OCI-LY7 (cell line): ENCODE measurements at regions not wholly inside any gene's neighbourhood (a gene's known extent, or its start where the extent isn't known, plus 50 kb on each side); places are given as distances from the start of the nearest gene placed in this dataset.

Source experiments
- CTCF ChIP-seq: fragments of 200-600 bp; sonication (generic); conservative IDR thresholded peaks from 2 replicates; pipeline ENCODE4 v1.5.1; 2014; ENCODE audit warnings: mild to moderate bottlenecking, antibody characterized with exemption, low read length, moderate library complexity, mixed read lengths
- EZH2phosphoT487 ChIP-seq: fragments of 200-600 bp; sonication (generic); IDR thresholded peaks from 2 replicates; pipeline ENCODE4 v1.6.1; 2018; ENCODE audit warnings: low read depth, borderline replicate concordance, mild to moderate bottlenecking, mixed run types, antibody characterized with exemption, low read length, moderate library complexity, mixed read lengths

DNA sequence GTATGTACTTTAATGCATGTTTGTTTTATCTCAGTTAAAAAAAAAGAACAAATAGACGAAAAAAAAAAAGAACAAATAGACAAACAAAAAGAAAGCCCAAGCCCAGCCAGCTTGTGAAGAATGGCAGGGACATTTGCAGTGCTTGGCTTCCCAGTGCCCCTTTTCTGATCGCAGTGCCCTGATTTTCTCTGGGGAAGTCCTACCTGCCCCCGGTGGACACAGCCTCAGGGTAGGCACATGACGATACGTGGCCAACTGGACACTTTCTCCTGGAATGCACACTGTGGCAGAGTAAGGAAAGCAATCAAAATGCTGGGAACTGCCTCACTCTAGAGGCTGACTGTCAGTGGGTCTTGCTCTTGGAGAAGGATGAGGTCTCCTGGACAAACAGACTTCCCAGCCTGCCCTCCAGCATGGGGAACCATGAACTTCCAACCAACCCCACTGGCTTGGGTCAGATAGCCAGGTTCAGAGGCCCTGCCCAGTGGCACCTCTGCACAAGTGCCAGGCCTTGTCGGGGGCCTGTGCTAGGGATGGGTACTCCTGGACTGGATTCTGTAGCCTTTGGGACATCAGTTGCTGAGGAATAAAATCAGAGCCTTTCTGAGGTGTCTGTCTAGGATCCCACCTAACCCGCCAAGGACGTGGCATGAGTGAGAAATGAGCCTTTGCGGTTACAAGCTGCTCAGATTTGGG is 76.7 kb downstream of the INHBB start:
- TF ChIP-seq CTCF = no peak
- no peak for TF ChIP-seq EZH2phosphoT487
